8988T (cell line): ENCODE measurements at regions not wholly inside any gene's neighbourhood (a gene's known extent, or its start where the extent isn't known, plus 50 kb on each side); places are given as distances from the start of the nearest gene placed in this dataset.

Source experiments
- DNase-seq: peaks from one replicate; pipeline ENCODE4 v3.0.0; 2011

- DNase-seq = no peak
Observed at GRCh38 chr10:128867210-128867609, 599.8 kb upstream of the MGMT start.

GRCh38 chr10:128867819-128868218 is 599.2 kb upstream of the MGMT start:
- DNase-seq = no peak

- DNase-seq = no peak
Observed at GRCh38 chr10:128868481-128868880, 598.6 kb upstream of the MGMT start.

- DNase-seq = no peak
Observed at GRCh38 chr10:128869101-128869749, 597.8 kb upstream of the MGMT start.

DNA sequence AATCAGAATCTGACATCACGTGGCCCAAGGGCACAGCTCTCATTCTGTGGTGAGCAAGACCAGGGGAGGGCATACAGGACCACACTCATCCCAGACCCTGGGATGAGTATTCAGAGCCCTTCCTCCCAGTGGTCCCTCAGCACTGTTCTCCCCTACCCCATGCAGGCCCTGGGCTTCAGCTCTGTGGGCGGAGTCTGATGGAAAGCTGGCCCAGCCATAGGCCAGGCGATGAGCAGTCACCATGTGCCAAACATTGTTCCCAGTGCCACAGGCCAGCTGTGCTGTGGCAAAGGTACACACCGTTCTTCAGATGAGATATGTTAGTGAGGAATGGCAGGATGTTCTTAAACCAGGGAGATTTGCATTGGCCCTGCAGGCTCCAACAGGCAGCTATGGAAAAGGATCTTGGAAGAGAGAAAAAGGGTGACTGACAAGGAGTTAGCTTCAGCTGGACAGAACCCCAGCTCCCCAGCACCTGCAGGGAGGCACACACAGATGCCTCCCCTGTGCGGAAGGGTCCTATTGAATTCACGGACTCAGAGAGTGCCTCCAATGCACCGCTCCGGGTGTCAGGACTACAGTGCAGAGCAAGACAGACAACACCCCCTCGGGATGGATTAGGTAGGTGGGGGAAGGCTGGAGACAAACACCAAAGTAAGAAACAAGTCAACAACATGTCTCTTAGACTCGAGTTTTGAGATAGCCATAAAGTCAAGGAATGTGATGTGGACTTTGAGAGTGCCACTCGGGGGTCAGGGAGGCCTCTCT is 596.0 kb upstream of the MGMT start:
- no peak for DNase-seq

GRCh38 chr10:128871671-128872231 is 595.3 kb upstream of the MGMT start:
- DNase-seq = no peak

DNA sequence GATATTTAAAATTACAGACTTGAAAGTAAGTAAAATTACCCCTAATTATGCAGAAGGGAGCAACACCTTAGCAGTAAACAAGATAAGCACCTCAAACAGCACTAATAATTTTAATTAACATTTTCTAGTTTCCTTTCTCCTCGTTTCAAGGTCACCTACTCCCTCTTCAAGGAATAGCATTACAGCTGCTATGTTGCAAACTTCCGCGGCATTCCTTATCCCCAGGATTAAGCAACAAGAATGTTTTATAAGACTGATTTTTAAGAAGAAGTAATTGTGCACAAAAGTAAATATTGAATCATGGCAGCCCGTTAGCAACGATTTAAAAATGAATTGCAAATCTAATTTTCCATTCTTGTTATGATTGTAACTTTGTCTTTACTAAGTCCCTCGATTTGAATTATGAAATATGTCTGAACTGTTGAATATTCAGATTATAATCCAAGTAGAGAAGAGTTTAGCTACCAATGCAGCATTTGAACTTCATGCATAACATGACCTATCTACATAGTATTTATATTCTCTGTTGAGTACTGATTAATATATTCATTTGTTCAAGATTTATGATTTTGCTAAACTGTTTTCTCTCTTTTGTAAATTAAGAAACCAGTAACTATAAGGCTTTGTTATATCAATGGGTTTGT is 593.5 kb upstream of the MGMT start:
- no peak for DNase-seq

DNA sequence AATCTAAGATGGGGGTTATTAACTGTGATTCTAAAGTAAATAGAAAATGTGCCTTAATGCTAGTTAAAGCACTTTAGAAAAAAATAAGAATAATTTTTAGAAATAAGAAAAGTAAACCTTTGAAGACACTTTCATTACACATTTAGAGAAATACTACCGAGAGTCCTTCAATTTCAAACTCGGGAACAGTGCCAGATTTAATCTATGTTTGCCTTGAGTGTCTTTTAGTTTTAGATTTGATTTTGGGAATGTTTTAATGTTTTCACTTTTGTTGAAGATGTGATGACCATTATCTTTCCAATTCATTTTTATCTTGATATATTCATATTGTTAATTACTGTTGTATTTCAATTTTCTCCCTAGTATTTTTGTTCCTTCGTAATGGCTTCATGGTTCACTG is 592.7 kb upstream of the MGMT start:
- DNase-seq = no peak

DNA sequence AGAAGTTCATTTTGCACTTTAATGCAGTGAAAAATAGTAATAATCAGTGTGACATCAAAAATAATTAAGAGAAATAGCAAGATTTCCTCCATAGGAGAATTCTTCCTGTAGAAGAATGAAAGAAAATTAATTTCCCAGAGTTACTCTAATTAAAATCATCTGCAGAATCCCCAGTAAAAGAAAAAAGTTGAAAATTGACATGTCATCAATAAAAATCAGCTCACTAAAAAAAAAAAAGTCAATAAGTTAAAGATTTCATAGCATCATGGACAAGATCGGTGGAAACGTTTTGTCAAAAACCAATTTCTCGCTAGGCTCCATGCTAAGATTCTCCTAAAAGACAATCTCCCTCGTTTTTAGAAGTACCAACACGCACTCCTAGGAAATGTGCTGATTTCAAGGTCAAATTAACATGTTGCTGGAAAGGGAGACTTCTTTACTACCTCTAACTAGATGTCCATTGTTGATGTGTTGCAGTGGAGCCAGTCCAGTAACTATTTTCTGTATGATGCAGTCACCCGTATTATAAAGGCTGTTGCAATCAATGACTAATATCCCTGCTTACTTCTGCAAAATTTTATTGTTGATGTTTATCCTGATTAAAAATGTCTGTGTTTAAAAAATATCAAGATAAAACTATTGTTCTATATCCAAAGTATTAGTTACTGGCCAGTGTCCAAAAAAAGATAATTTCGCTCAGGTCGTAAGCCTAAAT is 591.9 kb upstream of the MGMT start:
- no peak for DNase-seq

DNA sequence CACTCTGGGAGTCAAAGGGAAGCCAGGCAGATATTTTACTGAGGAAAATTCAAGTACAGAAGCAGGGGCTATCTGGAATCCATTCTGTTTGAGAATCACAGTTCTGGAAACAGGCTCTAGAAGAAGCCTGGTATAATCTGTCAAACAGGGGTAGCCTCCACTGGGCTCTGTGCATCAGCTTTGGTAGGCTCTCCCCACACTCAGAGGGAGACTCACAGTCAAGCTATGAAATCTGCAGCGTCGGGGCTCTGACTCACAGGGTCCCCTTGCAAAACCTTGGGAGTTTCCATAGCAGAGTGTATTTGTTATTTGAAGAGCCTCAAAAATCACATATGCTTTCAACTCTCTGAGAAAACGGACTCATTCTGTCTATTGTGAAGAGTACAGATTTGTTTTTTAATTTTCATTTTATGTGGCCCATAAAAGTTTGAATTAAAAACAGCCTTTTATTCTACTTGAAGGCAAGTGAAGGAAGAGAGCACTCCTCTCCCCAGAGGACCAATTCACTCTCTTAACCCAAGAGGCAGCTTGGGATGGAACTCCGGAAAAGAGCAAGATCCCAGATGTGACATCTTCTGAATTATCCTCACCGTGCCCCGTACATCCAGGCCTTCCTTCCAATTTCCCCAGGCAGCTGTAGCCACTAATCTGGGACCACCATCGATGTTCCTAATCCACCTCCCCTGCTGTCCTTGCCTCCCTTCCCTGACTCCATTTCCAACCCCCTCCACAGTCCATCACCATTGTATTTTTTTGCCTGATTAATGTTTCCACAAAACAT is 590.9 kb upstream of the MGMT start:
- DNase-seq = no peak

- no peak for DNase-seq
Observed at GRCh38 chr10:128877141-128877540, 589.9 kb upstream of the MGMT start.

DNA sequence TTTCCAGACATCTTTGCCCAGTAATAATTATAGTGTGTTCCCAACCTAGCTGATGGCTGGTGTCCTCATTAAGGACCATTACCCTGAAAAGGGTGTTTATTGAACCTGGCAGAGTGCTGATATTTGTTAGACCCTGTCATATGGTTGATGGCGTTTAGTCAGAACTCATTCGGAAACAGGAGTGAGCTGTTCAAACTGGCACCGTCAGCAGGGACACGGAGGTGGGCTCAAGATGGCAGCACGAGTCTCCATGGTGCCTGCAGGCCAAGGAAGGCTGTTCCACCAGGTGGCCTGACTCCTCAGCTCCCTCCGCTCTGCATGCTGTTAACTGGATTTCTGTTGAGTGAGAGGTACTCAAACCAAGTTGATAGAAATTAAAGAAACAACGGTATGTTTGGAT is 589.1 kb upstream of the MGMT start:
- no peak for DNase-seq

DNA sequence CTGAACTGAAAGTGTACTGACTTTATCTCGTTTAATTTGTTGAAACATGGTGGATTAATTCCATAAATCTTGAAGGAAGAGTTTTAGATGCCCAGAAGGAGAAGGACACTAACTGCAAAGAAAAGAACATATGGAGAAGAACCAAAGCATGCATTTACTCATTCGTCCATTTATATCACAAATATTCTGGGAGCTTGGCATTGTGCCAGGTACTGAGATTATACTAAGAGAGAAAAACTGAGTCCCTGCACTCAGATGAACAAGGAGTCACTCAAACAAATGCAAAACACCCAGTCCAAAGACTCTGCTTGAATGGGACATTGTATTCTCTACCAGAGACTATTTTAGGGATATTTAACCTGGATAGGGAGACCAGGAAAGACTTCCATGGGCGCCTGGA is 588.0 kb upstream of the MGMT start:
- no peak for DNase-seq

DNA sequence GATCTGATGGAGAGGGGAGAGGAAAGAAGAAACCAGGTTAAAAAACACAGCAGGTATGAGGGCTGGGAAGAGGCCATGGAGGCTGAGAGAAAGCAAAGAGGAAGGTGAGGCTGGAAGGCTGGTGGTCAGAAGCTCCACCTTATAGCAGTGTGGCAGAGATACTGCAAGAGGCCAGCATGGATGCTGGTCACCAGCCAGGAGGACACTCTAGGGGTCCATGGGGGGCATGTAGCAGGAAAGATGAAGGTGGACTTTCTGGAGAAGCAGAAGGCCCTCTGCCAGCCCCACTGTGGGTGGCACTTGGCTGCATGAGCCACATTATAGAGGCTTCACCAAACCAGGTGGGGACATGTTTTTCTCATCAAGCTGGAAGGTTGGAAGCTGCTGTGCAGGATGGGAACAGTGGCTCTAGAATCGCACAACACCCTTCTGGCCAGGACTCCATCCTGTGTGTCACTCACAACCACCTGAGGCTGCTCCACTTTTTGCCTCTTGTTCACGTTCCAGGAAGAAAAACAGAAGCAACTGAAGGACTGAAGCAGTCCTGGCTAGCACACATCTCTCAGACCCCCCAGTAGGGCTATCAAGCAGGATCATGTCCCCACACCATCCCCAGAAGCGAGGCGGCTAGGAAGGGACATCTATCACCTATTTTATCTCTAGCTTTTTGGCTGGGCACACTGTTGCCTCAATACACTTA is 587.5 kb upstream of the MGMT start:
- no peak for DNase-seq

GRCh38 chr10:128880159-128880725 is 586.8 kb upstream of the MGMT start:
- no peak for DNase-seq

- DNase-seq = no peak
Observed at GRCh38 chr10:128881086-128881485, 586.0 kb upstream of the MGMT start.

DNA sequence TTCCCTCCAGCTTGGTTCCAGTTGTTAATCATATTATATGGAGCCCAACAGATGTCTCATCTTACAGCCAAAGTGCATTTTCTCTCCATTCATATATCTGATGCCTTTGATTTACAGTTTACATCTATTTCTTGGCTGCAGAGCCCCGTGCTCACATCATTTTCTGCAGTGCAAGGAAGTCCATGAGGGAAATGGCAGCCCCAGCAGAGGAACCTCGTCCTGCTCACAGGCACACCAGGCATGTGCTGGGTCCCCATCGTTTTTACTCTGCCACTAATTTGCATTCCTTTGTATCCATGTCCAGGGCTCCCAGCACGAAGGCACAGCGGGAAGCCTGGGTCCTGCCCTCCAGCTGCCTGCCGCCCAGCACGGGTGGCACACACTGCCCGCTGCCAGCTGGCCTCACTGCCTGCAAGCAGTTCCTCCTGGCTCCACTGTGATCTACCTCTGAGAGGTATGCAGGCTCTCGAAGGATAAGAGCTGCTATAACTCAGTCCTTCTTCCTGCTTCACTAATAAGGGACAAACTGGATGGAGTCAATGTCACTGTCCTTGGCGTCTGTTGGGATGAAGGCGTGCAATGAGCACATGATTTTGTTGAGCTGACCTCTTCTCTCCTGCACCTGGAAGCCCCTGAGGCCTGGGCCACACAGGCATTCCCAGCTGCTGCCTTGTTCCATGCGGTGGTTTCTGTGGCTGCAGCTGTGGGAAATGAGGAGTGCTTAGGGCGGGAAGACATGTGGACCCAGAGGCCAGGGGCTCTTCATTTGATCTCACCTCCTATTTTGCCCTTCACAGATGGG is 583.6 kb upstream of the MGMT start:
- no peak for DNase-seq

- DNase-seq = no peak
Observed at GRCh38 chr10:128884033-128884425, 583.0 kb upstream of the MGMT start.

DNA sequence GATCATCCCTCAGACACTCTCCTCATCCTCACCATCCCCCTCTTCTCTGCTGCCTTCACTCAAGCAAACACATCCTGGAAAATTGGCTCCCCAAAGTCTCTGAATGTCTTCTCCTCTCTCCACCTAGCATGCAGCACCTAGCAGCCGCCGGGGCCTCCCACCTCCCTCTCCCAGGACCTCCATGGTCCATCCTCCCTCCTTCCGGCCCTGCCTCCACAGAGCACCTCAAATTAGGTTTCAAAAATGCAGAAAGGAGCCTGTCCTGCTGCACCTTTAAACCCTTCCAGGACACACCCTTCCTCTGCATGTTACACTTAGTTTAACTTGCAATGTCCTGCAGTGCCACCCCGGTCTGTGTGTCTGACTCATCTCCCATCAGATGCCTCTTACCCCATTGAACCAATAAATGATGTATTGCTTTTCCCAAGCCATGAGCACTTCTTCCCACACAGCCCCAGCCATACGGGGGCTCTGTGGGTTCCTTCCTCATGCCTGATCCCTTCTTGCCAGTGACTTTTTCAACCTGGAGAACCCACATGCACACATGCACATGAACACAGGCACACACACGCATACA is 582.5 kb upstream of the MGMT start:
- no peak for DNase-seq
